C4-2B (cell line): ENCODE measurements at regions not wholly inside any gene's neighbourhood (a gene's known extent, or its start where the extent isn't known, plus 50 kb on each side); places are given as distances from the start of the nearest gene placed in this dataset.

Source experiments
- ZFX ChIP-seq: fragments of 450-650 bp; IDR thresholded peaks from 2 replicates; pipeline ENCODE4 v1.6.1; 2017
- TF ChIP-seq, protein P1 (sequence below): fragments of 450-650 bp; conservative IDR thresholded peaks from 2 replicates; pipeline ENCODE4 v1.5.1; 2017; ENCODE audit warnings: mild to moderate bottlenecking

DNA sequence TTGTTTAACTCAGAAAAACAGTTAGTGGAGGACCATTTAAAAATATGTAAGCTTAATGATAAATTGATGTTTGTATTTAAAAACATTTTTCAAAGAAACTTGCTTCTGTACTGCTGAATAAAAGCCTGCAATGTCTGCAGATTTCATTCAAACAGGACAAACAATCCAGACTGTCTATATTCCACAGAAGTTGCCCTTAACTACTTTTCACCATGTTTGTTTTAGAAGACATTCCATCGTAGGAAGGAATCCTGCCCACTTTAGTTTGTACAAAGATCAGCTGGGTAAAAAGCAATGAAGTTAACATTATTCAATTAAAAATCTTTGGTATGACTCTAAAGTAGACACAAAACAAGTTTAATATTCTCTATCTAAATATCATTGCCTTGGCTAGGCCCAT is 195.7 kb upstream of the CCNH start:
- TF ChIP-seq, protein P1, sequence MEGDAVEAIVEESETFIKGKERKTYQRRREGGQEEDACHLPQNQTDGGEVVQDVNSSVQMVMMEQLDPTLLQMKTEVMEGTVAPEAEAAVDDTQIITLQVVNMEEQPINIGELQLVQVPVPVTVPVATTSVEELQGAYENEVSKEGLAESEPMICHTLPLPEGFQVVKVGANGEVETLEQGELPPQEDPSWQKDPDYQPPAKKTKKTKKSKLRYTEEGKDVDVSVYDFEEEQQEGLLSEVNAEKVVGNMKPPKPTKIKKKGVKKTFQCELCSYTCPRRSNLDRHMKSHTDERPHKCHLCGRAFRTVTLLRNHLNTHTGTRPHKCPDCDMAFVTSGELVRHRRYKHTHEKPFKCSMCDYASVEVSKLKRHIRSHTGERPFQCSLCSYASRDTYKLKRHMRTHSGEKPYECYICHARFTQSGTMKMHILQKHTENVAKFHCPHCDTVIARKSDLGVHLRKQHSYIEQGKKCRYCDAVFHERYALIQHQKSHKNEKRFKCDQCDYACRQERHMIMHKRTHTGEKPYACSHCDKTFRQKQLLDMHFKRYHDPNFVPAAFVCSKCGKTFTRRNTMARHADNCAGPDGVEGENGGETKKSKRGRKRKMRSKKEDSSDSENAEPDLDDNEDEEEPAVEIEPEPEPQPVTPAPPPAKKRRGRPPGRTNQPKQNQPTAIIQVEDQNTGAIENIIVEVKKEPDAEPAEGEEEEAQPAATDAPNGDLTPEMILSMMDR: no peak
- no peak for TF ChIP-seq ZFX
